B cell (primary cell): ENCODE measurements at regions not wholly inside any gene's neighbourhood (a gene's known extent, or its start where the extent isn't known, plus 50 kb on each side); places are given as distances from the start of the nearest gene placed in this dataset.

Experiments
- ATAC-seq: fragments of 200-7000 bp; cut with Tn5 transposase; one replicate; pipeline ENCODE4 v1.10.0; 2021; ENCODE audit warnings: low read depth, mild to moderate bottlenecking, moderate number of reproducible peaks, moderate library complexity
- CTCF ChIA-PET: fragments of 350-600 bp; sonication (Branson Sonifier 250); formaldehyde crosslinking; loops from one replicate; lab custom pipeline; 2021; ENCODE audit warnings: antibody characterized with exemption, inconsistent platforms; lab: Charles Lee
- POLR2A ChIA-PET: fragments of 350-600 bp; sonication (Branson Sonifier 250); formaldehyde crosslinking; loops from one replicate; lab custom pipeline; 2021; ENCODE audit warnings: antibody characterized with exemption; lab: Charles Lee
- DNase-seq: peaks from one replicate; pipeline ENCODE4 v3.0.0; 2013
- H2AFZ ChIP-seq: 2 replicates; pipeline ENCODE4 v1.6.1; 2012; ENCODE audit warnings: mild to moderate bottlenecking, low read depth, low read length; ENCODE audit not compliant: insufficient read depth, poor library complexity, severe bottlenecking
- H3K27ac ChIP-seq, 2 donors: 1 replicate in 1 of 2; 2 replicates in 1 of 2; pipeline ENCODE4 v1.5.1; 2012 to 2013; ENCODE audit warnings: low read length in 2 of 2, mild to moderate bottlenecking in 2 of 2, moderate library complexity in 1 of 2
- H3K27me3 ChIP-seq, 4 experiments: fragments of 200-600 bp in 1 of 4; sonication (generic) in 1 of 4; replicated peaks in 1 of 4; 1 replicate in 2 of 4; 2 replicates in 2 of 4; pipeline versions ENCODE4 v1.6.1 to v1.7.0; 2013 to 2016; ENCODE audit warnings: low read length in 3 of 4, mild to moderate bottlenecking in 2 of 4, mixed read lengths in 1 of 4, moderate library complexity in 1 of 4; ENCODE audit not compliant: insufficient read depth in 4 of 4, control insufficient read depth in 3 of 4; ENCODE audit errors: control extremely low read depth in 1 of 4
- H3K36me3 ChIP-seq, 2 experiments: replicated peaks in 1 of 2; 1 replicate in 1 of 2; 2 replicates in 1 of 2; pipeline versions ENCODE4 v1.6.1 to v1.7.1; 2013; ENCODE audit warnings: low read length in 1 of 2; ENCODE audit not compliant: insufficient read depth in 2 of 2, control insufficient read depth in 1 of 2; ENCODE audit errors: control extremely low read depth in 1 of 2, extremely low read depth in 1 of 2
- H3K4me1 ChIP-seq, 2 donors: fragments of 200-600 bp in 1 of 2; sonication (generic) in 1 of 2; 1 replicate in 1 of 2; 2 replicates in 1 of 2; pipeline versions ENCODE4 v1.5.1 to v1.6.1; 2013 to 2017; ENCODE audit warnings: low read length in 2 of 2; ENCODE audit not compliant: control insufficient read depth in 2 of 2, insufficient read depth in 2 of 2
- H3K4me2 ChIP-seq: replicated peaks from 2 replicates; pipeline ENCODE3; 2012; ENCODE audit warnings: mild to moderate bottlenecking, low read depth, low read length; ENCODE audit not compliant: poor library complexity, severe bottlenecking
- H3K4me3 ChIP-seq, 5 experiments: fragments of 200-600 bp in 1 of 5; sonication (generic) in 1 of 5; 1 replicate in 3 of 5; 2 replicates in 2 of 5; pipeline versions ENCODE4 v1.5.1 to v1.7.0; 2011 to 2016; ENCODE audit warnings: low read length in 4 of 5, mild to moderate bottlenecking in 4 of 5, low read depth in 2 of 5, control low read depth in 1 of 5, moderate library complexity in 1 of 5; ENCODE audit not compliant: insufficient read depth in 1 of 5; ENCODE audit errors: control extremely low read depth in 1 of 5, extremely low read depth in 1 of 5
- H3K79me2 ChIP-seq: fragments of 200-600 bp; sonication (generic); one replicate; pipeline ENCODE4 v1.6.0; 2016; ENCODE audit warnings: low read length; ENCODE audit not compliant: control insufficient read depth, insufficient read depth
- H3K9ac ChIP-seq: fragments of 200-600 bp; sonication (generic); 2 replicates; pipeline ENCODE4 v1.6.1; 2017; ENCODE audit warnings: mild to moderate bottlenecking, low read length, moderate library complexity
- H3K9me3 ChIP-seq, 3 donors: one replicate each; pipeline versions ENCODE4 v1.6.1 to v1.7.1; 2013; ENCODE audit warnings: low read length in 2 of 3; ENCODE audit not compliant: control insufficient read depth in 2 of 3, insufficient read depth in 1 of 3; ENCODE audit errors: control extremely low read depth in 1 of 3
- H4K20me1 ChIP-seq: 2 replicates; pipeline ENCODE4 v1.6.0; 2012; ENCODE audit warnings: mild to moderate bottlenecking, low read length; ENCODE audit not compliant: insufficient read depth, control insufficient read depth, poor library complexity, severe bottlenecking
- H3K27ac Mint-ChIP-seq: one replicate; pipeline ENCODE4 v1.8.0; 2021; ENCODE audit warnings: mixed read lengths
- H3K27me3 Mint-ChIP-seq: one replicate; pipeline ENCODE4 v1.8.0; 2021; ENCODE audit warnings: mixed read lengths
- H3K4me1 Mint-ChIP-seq: one replicate; pipeline ENCODE4 v1.8.0; 2021; ENCODE audit warnings: mixed read lengths
- H3K4me3 Mint-ChIP-seq: one replicate; pipeline ENCODE4 v1.8.0; 2021; ENCODE audit warnings: mixed read lengths
- H3K9me3 Mint-ChIP-seq: one replicate; pipeline ENCODE4 v1.8.0; 2022; ENCODE audit warnings: mixed read lengths; ENCODE audit not compliant: insufficient read depth
- EZH2 ChIP-seq: IDR thresholded peaks from 2 replicates; pipeline ENCODE4 v1.6.1; 2012; ENCODE audit warnings: borderline replicate concordance, low read depth, mild to moderate bottlenecking, moderate library complexity, low read length; ENCODE audit not compliant: insufficient read depth, poor library complexity, severe bottlenecking
- WGBS: methylation state at CpG from one replicate; pipeline ENCODE4 v1.1.5; 2013; ENCODE audit warnings: missing lambda C conversion rate; ENCODE audit not compliant: insufficient coverage; 5-methylcytosine and 5-hydroxymethylcytosine counted together
- intact Hi-C: fragments of 100-400 bp; cut with micrococcal nuclease; formaldehyde crosslinking; loops from one replicate; pipeline ENCODE4 v1.10.0; 2022
- TF ChIP-seq, protein P1 (sequence below): fragments of 200-600 bp; IDR thresholded peaks from one replicate; pipeline ENCODE4 v1.8.0; 2022; ENCODE audit warnings: antibody characterized with exemption, mild to moderate bottlenecking

DNA sequence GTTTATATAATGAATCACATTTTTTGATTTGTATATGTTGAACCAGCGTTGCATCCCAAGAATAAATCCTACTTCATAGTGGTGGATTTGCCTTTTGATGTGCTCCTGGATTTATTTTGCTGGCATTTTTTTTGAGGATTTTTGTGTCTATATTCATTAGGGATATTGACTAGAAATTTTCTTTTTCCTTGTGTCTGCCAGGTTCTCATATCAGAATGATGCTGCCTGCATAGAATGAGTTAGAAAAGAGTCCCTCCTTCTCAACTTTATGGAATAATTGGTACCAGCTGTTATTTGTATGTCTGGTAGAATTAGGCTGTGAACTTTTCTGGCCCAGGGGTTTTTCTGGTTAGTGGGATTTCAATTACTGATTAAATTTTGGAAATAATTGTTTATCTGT is 457.4 kb upstream of the DSEL start:
- WGBS: no CpG with 5 or more reads among the region's 1 CpG
- Histone ChIP-seq H3K4me1 (no peaks in the 10 kb centered on the region), H3K4me3 (no peak overlapping the region), H3K27ac (no peak overlapping the region), H3K79me2 (no peaks in the 10 kb centered on the region), H3K4me2 (no peak overlapping the region), H3K36me3 (no peaks in the 10 kb centered on the region), H2AFZ (no peak overlapping the region), H3K27me3 (no peaks in the 10 kb centered on the region), H3K9me3 (no peaks in the 10 kb centered on the region), H3K9ac (no peak overlapping the region), H4K20me1 (no peaks in the 10 kb centered on the region)
- ATAC-seq (no peak), DNase-seq (no peak)
- POLR2A ChIA-PET: no interaction called here
- Mint-ChIP-seq H3K9me3 (no peaks in the 10 kb centered on the region), H3K4me3 (no peak overlapping the region), H3K27ac (no peak overlapping the region), H3K27me3 (no peaks in the 10 kb centered on the region), H3K4me1 (no peaks in the 10 kb centered on the region)
- no peak for TF ChIP-seq EZH2
- TF ChIP-seq, protein P1, sequence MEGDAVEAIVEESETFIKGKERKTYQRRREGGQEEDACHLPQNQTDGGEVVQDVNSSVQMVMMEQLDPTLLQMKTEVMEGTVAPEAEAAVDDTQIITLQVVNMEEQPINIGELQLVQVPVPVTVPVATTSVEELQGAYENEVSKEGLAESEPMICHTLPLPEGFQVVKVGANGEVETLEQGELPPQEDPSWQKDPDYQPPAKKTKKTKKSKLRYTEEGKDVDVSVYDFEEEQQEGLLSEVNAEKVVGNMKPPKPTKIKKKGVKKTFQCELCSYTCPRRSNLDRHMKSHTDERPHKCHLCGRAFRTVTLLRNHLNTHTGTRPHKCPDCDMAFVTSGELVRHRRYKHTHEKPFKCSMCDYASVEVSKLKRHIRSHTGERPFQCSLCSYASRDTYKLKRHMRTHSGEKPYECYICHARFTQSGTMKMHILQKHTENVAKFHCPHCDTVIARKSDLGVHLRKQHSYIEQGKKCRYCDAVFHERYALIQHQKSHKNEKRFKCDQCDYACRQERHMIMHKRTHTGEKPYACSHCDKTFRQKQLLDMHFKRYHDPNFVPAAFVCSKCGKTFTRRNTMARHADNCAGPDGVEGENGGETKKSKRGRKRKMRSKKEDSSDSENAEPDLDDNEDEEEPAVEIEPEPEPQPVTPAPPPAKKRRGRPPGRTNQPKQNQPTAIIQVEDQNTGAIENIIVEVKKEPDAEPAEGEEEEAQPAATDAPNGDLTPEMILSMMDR: no peak
- CTCF ChIA-PET: no interaction called here
- intact Hi-C loops: no loop called here

DNA sequence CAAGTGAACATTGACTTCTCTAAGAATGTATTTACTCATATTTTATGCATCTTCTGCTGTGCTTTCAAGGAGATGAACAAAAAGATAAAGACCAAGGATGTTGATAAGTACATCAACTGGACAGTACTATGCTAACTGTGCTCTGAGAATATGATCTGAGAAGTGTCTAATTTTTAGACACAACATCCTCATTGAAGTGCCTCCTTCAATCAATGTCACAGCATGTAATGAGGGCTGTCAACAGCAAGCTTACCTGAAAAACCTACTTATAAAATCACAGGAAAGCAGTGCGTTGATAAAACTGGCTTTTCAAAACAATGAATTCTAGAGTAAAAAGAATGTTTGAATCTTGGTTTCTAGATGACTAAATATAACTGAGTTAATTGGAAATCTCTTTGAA is 452.9 kb upstream of the DSEL start:
- WGBS: no CpG with 5 or more reads among the region's 1 CpG
- no peaks in the 10 kb centered on the region for H3K4me1 ChIP-seq
- H3K4me1 Mint-ChIP-seq: no peaks in the 10 kb centered on the region
- H3K4me3 ChIP-seq: no peak overlapping the region
- no peaks in the 10 kb centered on the region for H3K27me3 ChIP-seq
- no peaks in the 10 kb centered on the region for H3K27me3 Mint-ChIP-seq
- H3K27ac Mint-ChIP-seq: no peak overlapping the region
- DNase-seq (no peak), ATAC-seq (no peak)
- no peak overlapping the region for H2AFZ ChIP-seq
- H3K36me3 ChIP-seq: no peaks in the 10 kb centered on the region
- intact Hi-C loops: no loop called here
- no peak for TF ChIP-seq EZH2
- TF ChIP-seq, protein P1: no peak
- H3K4me2 ChIP-seq: no peak overlapping the region
- ChIA-PET CTCF (no interaction called here), POLR2A (no interaction called here)
- no peak overlapping the region for H3K27ac ChIP-seq
- no peaks in the 10 kb centered on the region for H3K9me3 Mint-ChIP-seq
- no peak overlapping the region for H3K9ac ChIP-seq
- no peaks in the 10 kb centered on the region for H3K79me2 ChIP-seq
- H3K9me3 ChIP-seq: no peaks in the 10 kb centered on the region
- H3K4me3 Mint-ChIP-seq: no peak overlapping the region
- H4K20me1 ChIP-seq: no peaks in the 10 kb centered on the region
